IPS-11a (cell line): ENCODE measurements at regions not wholly inside any gene's neighbourhood (a gene's known extent, or its start where the extent isn't known, plus 50 kb on each side); places are given as distances from the start of the nearest gene placed in this dataset.
"Not testable (repeated sequence)": the region's sequence is repeated elsewhere in the genome, so short reads cannot be mapped to it uniquely, and the experiment has no call there.

ENCODE experiments used
- H3K4me3 ChIP-seq: one replicate; pipeline ENCODE4 v1.5.1; 2013; ENCODE audit warnings: low read depth, low read length, control low read depth

GRCh38 chr7:125857606-125858005 is 928.0 kb upstream of the POT1 start:
- H3K4me3 ChIP-seq, result no peak overlapping the region

DNA sequence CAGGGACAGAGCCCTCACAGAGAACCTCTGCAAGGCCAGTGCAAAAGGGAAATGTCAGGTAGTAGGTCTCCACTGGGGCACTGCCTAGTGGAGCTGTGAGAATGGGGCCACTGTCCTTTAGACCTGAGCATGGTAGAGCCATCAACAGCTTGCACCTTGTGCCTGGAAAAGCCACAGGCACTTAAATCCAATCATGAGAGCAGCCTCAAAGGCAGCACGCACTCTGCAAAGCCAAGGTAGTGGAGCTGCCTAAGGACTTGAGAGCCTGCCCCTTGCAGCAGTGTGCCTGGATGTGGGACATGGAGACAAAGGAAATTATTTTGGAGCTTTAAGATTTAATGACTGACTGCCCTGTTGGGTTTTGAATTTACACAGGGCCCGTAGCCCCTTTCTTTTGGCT is 918.5 kb upstream of the POT1 start:
- H3K4me3 ChIP-seq, result no peak overlapping the region

DNA sequence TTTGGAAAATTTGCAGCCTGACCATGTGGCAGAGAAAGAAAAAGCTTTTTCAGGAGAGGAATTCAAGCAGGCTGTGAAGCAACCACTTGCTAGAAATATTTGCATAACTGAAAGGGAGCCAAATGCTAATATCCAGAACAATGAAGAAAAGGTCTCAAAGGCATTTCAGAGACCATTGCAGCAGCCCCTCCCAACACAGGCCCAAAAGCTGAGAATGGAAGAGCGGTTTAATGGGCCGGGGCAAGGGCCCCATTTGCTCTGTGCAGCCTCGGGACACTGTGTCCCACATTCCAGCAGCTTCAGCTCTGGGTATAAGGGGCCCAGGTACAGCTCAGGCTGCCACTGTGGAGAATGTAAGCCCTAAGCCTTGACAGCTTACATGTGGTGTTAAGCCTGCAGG is 918.1 kb upstream of the POT1 start:
- H3K4me3 ChIP-seq, result no peak overlapping the region

DNA sequence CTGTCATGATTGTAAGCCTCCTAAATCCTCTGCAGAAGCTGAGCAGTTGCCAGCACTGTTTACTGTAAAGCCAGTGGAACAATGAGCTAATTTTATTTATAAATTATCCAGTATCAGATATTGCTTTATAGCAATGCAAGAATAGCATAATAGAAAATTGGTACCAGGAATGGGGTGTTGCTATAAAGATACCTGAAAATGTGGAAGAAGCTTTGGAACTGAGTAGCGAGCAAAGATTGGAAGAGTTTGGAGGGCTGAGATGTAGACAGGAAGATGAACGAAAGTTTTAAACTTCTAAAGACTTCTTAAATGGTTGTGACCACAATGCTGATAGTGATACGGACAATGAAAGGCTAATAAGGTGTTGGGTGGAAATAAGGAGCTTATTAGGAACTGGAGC is 917.4 kb upstream of the POT1 start:
- no peak overlapping the region for H3K4me3 ChIP-seq

DNA sequence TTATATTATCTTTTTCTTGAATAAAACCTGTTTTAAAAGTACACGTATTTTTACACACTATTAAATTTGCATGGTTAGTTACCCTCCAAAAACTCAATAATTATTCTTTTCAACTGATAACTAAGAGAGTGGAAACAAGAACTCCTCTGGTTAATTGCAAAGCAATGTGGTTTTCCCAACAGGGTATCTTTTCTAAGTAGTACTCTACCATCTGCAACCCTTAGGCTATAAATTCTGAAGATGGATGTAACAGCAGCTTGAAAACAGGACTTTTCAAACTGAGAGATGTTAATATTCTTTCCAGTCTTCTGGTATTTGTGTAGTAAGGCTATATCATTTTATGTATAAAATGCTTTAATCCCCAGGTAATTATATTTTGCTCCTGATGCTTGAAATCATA is 916.1 kb upstream of the POT1 start:
- H3K4me3 ChIP-seq, result no peak overlapping the region

DNA sequence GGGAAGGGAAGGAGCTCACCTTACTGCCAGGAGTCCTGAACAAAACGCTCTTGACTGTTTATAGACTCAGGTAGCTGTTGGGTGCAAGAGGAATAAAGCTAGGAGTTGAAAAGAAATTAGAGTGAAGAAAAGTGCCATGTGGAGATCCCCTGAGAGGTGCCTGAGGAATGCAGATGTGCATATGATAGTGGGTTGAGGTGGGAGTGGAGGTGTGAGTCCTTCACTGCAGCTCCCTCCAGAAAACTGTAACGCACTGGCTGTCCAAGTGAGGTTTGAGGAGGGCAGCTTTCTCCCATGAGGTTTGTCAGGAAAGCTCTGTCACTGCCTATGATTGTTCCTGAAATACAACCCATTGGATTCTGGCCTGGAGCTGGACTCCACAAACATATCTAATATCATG is 904.8 kb upstream of the POT1 start:
- no peak overlapping the region for H3K4me3 ChIP-seq

- H3K4me3 ChIP-seq, result no peak overlapping the region
These were observed 904.2 kb upstream of the POT1 start for GRCh38 chr7:125833839-125834238.

DNA sequence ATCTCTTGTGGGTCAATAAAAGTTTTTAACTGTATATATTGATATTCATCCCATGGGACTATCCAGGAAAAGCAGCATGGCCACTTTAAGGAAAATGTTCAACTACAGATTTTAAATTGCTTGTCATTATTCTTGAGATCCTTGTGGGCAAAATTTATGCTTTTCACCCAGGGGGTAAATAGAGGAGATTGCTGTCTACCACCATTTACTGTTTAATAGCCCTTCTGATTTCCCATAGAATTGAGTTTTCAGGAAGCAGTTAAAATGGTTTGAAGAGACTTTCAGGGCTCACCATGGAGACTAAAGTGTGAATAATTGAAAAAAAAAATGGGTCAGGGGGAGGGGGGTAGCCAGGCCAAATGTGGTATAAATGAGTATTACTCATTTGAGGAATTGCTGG is 901.1 kb upstream of the POT1 start:
- no peak overlapping the region for H3K4me3 ChIP-seq

DNA sequence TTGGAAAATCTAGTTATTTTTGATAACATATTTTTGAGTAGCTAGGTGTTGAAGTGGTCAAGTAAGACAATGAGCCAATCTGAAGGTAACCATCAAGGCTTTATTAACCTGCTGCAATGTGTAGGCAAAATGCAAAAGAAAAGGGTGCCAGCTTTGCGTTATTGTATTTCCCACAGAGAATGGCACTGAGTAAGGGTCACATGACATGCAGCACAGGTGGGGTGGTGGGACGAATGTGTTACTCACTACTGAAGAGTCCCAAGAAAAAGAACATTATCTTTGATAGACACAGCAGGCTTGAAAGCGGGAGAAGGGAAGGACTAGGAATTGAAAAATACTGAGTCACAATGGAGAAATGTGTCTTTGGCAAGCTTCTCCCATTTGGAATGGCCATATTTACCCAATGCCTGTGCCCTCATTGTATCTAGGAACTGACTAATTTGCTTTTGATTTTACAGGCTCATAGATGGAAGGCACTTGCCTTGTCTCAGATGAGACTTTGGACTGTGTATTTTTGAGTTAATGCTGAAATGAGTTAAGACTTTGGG is 898.6 kb upstream of the POT1 start:
- H3K4me3 ChIP-seq, result no peak overlapping the region

DNA sequence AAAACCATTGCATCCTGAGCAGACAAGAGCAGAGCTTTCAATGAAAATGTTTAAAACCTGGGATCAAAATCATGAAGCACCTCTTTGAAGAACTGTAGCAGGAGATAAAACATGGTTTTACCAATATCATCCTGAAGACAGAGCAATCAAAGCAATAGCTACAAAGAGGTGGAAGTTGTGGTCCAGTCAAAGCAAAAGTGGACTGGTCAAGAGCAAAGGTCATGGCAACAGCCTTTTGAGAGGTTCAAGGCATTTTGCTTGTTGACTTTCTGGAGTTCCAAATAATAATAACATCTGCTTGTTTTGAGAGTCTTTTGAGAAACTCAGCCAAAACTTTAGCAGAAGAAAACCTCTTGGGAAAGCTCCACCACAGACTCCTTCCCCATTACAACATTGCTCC is 893.9 kb upstream of the POT1 start:
- H3K4me3 ChIP-seq, result no peak overlapping the region

DNA sequence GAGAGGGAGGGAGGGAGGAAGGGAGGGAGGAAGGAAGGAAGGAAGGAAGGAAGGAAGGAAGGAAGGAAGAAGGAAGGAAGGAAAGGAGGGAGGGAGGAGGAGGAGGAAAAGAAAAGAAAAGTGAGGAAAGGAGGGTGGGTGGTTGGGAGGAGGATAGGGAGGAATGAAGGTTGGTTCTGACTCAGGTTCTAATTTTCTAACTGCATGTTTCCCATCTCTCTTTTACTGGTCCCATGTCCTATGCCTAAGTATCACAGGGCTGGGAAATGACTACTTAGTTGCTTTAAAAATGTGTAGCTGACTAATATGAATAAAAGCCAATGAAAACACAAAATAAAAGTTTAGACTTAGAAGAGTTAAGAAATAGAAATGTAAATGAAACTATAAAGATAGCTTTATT is 890.9 kb upstream of the POT1 start:
- no peak overlapping the region for H3K4me3 ChIP-seq

DNA sequence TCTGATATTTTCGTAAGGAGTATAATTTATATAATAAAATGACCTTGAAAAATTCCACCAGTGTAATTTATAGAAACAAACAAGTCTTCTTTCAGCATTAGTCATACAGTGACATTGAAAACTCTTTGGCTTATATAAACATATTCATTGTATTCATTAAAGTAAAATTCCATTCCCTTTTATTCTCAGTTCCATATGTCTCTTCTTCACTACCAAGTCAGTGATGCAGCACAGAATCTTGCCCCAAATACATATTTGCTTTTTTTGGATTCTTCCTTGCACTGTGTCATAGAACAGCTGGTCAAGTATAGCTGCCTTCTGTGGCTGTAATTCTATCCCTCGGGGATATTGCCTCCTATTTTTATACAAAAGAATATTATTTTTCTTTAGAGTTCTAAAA is 884.5 kb upstream of the POT1 start:
- no peak overlapping the region for H3K4me3 ChIP-seq

DNA sequence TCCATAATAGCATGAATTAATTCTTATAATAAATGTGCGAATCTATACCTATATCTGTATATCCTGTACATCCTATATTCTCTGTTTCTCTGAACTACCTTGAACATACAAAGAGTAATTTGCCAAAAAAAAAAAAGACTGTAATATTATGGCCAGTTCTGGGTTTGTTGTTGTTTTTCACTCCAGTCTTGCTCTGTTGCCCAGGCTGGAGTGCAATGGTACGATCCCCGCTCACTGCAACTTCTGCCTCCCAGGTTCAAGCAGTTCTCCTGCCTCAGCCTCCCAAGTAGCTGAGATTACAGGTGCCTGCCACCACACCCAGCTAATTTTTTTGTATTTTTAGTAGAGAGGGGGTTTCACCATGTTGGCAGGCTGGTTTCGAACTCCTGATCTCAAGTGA is 876.9 kb upstream of the POT1 start:
- H3K4me3 ChIP-seq, result not testable (repeated sequence)

DNA sequence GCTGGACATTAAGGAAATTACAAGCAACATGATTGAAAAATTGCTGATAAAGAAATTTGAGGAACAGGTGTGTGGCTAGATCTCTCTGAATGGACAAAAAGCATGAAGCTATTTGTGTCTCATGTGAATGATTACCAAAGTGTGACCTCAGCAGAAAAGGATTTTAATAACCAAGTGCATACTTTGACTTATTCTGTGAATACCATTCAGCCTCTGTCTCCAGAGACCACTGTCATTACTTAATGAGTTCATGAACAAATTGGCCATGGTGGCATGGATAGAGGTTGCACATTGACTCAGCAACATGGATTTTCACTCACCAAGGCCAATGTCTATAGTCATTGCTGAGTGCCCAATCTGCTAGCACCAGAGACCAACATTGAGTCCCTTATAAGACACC is 874.6 kb upstream of the POT1 start:
- no peak overlapping the region for H3K4me3 ChIP-seq

GRCh38 chr7:125780153-125780552 is 850.5 kb upstream of the POT1 start:
- no peak overlapping the region for H3K4me3 ChIP-seq

DNA sequence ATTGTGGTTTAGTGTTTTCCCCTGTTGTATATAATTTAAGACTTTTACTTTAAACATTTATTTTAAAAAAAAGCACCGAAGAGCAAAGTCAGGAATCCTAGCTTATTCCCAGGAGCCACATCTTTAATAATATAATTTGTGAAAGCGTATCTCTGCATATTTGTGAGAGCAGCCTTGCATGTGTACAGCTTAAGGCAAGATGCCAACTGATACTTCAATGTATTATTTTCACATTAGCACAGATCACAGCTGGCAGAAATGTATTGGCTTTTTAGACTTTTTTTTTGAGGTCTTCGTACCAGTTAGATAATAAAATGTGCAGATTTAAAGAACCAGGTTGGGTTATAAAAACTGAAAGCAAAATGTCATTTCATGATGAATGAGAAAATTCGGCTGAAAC is 845.7 kb upstream of the POT1 start:
- no peak overlapping the region for H3K4me3 ChIP-seq

- H3K4me3 ChIP-seq, result no peak overlapping the region
These were observed 843.6 kb upstream of the POT1 start for GRCh38 chr7:125773113-125773785.

- no peak overlapping the region for H3K4me3 ChIP-seq
These were observed 818.3 kb upstream of the POT1 start for GRCh38 chr7:125747966-125748365.

- no peak overlapping the region for H3K4me3 ChIP-seq
These were observed 816.9 kb upstream of the POT1 start for GRCh38 chr7:125746510-125746909.

GRCh38 chr7:125727215-125727614 is 797.6 kb upstream of the POT1 start:
- H3K4me3 ChIP-seq, result no peak overlapping the region

- no peak overlapping the region for H3K4me3 ChIP-seq
These were observed 766.0 kb upstream of the POT1 start for GRCh38 chr7:125695626-125696025.

GRCh38 chr7:125683156-125683555 is 753.5 kb upstream of the POT1 start:
- no peak overlapping the region for H3K4me3 ChIP-seq

GRCh38 chr7:125681508-125681907 is 751.9 kb upstream of the POT1 start:
- H3K4me3 ChIP-seq, result no peak overlapping the region
